GM23338 (cell line): ENCODE measurements at regions not wholly inside any gene's neighbourhood (a gene's known extent, or its start where the extent isn't known, plus 50 kb on each side); places are given as distances from the start of the nearest gene placed in this dataset.

Experiments used
- ATAC-seq: fragments of 200-7000 bp; cut with Tn5 transposase; 3 replicates; pipeline ENCODE4 v1.9.1; 2020
- DNase-seq: peaks from one replicate; pipeline ENCODE4 v3.0.0-alpha.2; 2015; ENCODE audit warnings: low spot score
- H2AFZ ChIP-seq: fragments of 200-600 bp; sonication (generic); 2 replicates; pipeline ENCODE4 v1.8.0; 2016; ENCODE audit warnings: antibody characterized with exemption, mild to moderate bottlenecking, moderate library complexity
- H3F3A ChIP-seq: fragments of 200-600 bp; sonication (generic); replicated peaks from 2 replicates; pipeline ENCODE4 v1.8.0; 2017; ENCODE audit warnings: antibody characterized with exemption, mixed run types, low read depth
- H3K27ac ChIP-seq: fragments of 200-600 bp; sonication (generic); 2 replicates; pipeline ENCODE4 v1.6.1; 2016; ENCODE audit warnings: low read depth
- H3K27me3 ChIP-seq: fragments of 200-600 bp; sonication (generic); 2 replicates; pipeline ENCODE4 v1.8.0; 2016; ENCODE audit warnings: mild to moderate bottlenecking, mixed run types, moderate library complexity; ENCODE audit not compliant: insufficient read depth
- H3K36me3 ChIP-seq: fragments of 200-600 bp; sonication (generic); 2 replicates; pipeline ENCODE4 v1.8.0; 2016; ENCODE audit warnings: mild to moderate bottlenecking; ENCODE audit not compliant: insufficient read depth
- H3K4me1 ChIP-seq: fragments of 200-600 bp; sonication (generic); 2 replicates; pipeline ENCODE4 v1.8.0; 2016; ENCODE audit warnings: mild to moderate bottlenecking, moderate library complexity; ENCODE audit not compliant: insufficient read depth
- H3K4me2 ChIP-seq: fragments of 200-600 bp; sonication (generic); 2 replicates; pipeline ENCODE4 v1.7.1; 2017; ENCODE audit warnings: mixed run types
- H3K4me3 ChIP-seq: fragments of 200-600 bp; sonication (generic); 2 replicates; pipeline ENCODE4 v1.6.1; 2016; ENCODE audit warnings: mixed run types
- H3K79me2 ChIP-seq: fragments of 200-600 bp; sonication (generic); replicated peaks from 2 replicates; pipeline ENCODE4 v1.8.0; 2017; ENCODE audit warnings: mild to moderate bottlenecking; ENCODE audit not compliant: insufficient read depth
- H3K9me2 ChIP-seq: fragments of 200-600 bp; sonication (generic); 2 replicates; pipeline ENCODE4 v1.8.0; 2017; ENCODE audit not compliant: insufficient read depth
- H4K20me1 ChIP-seq: fragments of 200-600 bp; sonication (generic); replicated peaks from 2 replicates; pipeline ENCODE4 v1.8.0; 2017; ENCODE audit warnings: mild to moderate bottlenecking; ENCODE audit not compliant: insufficient read depth
- H3K27ac Mint-ChIP-seq: 2 replicates; pipeline ENCODE4 v1.8.0; 2020; ENCODE audit warnings: inconsistent platforms, mild to moderate bottlenecking, moderate library complexity, mixed read lengths
- H3K27me3 Mint-ChIP-seq: 3 replicates; pipeline ENCODE4 v1.8.0; 2022; ENCODE audit warnings: low read depth, mild to moderate bottlenecking, moderate library complexity, mixed read lengths, inconsistent platforms; ENCODE audit not compliant: insufficient read depth, poor library complexity
- H3K36me3 Mint-ChIP-seq: 3 replicates; pipeline ENCODE4 v1.8.0; 2021; ENCODE audit warnings: low read depth, mild to moderate bottlenecking, inconsistent platforms, moderate library complexity, mixed read lengths
- H3K4me1 Mint-ChIP-seq: 3 replicates; pipeline ENCODE4 v1.8.0; 2020; ENCODE audit warnings: mild to moderate bottlenecking, inconsistent platforms, mixed read lengths
- H3K4me3 Mint-ChIP-seq: 3 replicates; pipeline ENCODE4 v1.8.0; 2021; ENCODE audit warnings: moderate library complexity, mild to moderate bottlenecking, inconsistent platforms, mixed read lengths
- H3K9me3 Mint-ChIP-seq: 3 replicates; pipeline ENCODE4 v1.8.0; 2020; ENCODE audit warnings: moderate library complexity, mild to moderate bottlenecking, inconsistent platforms, mixed read lengths
- CREB1 ChIP-seq: fragments of 250-450 bp; sonication (Bioruptor Pico); IDR thresholded peaks from 2 replicates; pipeline ENCODE4 v1.5.0; 2020; ENCODE audit warnings: low read depth, mild to moderate bottlenecking, moderate library complexity
- EZH2 ChIP-seq: fragments of 200-600 bp; sonication (generic); IDR thresholded peaks from one replicate; pipeline ENCODE4 v1.8.0; 2017; ENCODE audit warnings: antibody characterized with exemption, mild to moderate bottlenecking, low read depth; ENCODE audit not compliant: unreplicated experiment
- EZH2phosphoT487 ChIP-seq: fragments of 200-600 bp; sonication (generic); IDR thresholded peaks from one replicate; pipeline ENCODE4 v1.8.1; 2018; ENCODE audit warnings: antibody characterized with exemption; ENCODE audit not compliant: unreplicated experiment
- POLR2AphosphoS5 ChIP-seq: IDR thresholded peaks from 2 replicates; pipeline ENCODE4 v1.6.1; 2016; ENCODE audit warnings: antibody characterized with exemption, low read depth
- TF ChIP-seq, protein P1 (sequence below): IDR thresholded peaks from 2 replicates; pipeline ENCODE4 v1.6.1; 2016; ENCODE audit warnings: antibody characterized with exemption
- TF ChIP-seq, protein P2 (sequence below): IDR thresholded peaks from one replicate; pipeline ENCODE4 v1.6.1; 2018; ENCODE audit warnings: antibody characterized with exemption; ENCODE audit not compliant: unreplicated experiment
- TF ChIP-seq, protein P3 (sequence below): fragments of 250-450 bp; sonication (Bioruptor Pico); IDR thresholded peaks from 2 replicates; pipeline ENCODE4 v1.5.0; 2020; ENCODE audit warnings: mild to moderate bottlenecking, moderate library complexity

DNA sequence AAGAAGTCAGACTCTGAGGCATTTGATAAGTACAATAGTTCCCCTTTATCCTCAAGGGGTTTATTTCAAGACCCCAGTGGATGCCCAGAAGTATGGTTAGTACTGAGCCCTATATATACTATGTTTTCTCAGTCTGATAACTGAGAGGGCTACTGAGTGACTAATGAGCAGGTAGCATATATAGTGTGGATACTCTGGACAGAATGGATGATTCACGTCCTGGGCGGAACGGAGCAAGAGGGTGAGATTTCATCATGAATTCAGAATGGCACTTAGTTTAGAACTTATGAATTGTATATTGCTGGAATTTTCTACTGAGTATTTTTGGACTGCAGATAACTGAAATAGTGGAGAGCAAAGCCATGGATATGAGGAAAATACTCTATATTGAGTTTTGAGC is 457.6 kb downstream of the PLK2 start (continued):
- TF ChIP-seq, protein P1, sequence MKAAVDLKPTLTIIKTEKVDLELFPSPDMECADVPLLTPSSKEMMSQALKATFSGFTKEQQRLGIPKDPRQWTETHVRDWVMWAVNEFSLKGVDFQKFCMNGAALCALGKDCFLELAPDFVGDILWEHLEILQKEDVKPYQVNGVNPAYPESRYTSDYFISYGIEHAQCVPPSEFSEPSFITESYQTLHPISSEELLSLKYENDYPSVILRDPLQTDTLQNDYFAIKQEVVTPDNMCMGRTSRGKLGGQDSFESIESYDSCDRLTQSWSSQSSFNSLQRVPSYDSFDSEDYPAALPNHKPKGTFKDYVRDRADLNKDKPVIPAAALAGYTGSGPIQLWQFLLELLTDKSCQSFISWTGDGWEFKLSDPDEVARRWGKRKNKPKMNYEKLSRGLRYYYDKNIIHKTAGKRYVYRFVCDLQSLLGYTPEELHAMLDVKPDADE = no peak
- TF ChIP-seq EZH2 (no peak), CREB1 (CRISPR knock-in tag) (no peak), EZH2phosphoT487 (no peak)
- TF ChIP-seq, protein P2, sequence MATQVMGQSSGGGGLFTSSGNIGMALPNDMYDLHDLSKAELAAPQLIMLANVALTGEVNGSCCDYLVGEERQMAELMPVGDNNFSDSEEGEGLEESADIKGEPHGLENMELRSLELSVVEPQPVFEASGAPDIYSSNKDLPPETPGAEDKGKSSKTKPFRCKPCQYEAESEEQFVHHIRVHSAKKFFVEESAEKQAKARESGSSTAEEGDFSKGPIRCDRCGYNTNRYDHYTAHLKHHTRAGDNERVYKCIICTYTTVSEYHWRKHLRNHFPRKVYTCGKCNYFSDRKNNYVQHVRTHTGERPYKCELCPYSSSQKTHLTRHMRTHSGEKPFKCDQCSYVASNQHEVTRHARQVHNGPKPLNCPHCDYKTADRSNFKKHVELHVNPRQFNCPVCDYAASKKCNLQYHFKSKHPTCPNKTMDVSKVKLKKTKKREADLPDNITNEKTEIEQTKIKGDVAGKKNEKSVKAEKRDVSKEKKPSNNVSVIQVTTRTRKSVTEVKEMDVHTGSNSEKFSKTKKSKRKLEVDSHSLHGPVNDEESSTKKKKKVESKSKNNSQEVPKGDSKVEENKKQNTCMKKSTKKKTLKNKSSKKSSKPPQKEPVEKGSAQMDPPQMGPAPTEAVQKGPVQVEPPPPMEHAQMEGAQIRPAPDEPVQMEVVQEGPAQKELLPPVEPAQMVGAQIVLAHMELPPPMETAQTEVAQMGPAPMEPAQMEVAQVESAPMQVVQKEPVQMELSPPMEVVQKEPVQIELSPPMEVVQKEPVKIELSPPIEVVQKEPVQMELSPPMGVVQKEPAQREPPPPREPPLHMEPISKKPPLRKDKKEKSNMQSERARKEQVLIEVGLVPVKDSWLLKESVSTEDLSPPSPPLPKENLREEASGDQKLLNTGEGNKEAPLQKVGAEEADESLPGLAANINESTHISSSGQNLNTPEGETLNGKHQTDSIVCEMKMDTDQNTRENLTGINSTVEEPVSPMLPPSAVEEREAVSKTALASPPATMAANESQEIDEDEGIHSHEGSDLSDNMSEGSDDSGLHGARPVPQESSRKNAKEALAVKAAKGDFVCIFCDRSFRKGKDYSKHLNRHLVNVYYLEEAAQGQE = no peak

DNA sequence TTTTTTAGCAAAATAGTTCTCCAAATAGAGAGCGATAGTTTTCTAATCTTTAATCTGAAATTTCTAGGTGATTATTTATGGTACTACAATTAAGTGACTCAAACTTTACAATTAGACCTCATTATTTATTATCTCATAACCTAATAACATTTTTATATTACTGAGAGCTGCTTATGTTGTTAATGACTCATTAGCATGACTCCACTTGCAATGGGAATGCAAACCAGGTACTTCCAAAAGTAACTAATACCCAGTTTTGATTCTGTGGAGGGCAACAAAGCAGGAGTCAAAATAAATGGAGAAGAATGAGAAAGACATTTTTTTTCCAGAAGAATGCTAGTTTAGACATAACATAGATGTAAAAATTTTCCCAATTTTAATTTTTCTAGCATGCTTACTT is 466.0 kb downstream of the PLK2 start:
- no peak overlapping the region for H3K4me2 ChIP-seq
- TF ChIP-seq POLR2AphosphoS5 = no peak
- H3K4me3 Mint-ChIP-seq = no peak overlapping the region
- no peak overlapping the region for H2AFZ ChIP-seq
- no peaks in the 10 kb centered on the region for H3K27me3 Mint-ChIP-seq
- no peaks in the 10 kb centered on the region for H3K79me2 ChIP-seq
- ATAC-seq = no peak
- H3F3A ChIP-seq = no peaks in the 10 kb centered on the region
- no peaks in the 10 kb centered on the region for H3K4me1 ChIP-seq
- H3K9me2 ChIP-seq = no peaks in the 10 kb centered on the region
- H3K4me1 Mint-ChIP-seq = no peaks in the 10 kb centered on the region
- no peaks in the 10 kb centered on the region for H3K27me3 ChIP-seq
- H3K27ac Mint-ChIP-seq = no peak overlapping the region
- H3K36me3 ChIP-seq = no peaks in the 10 kb centered on the region
- no peak for DNase-seq
- no peak overlapping the region for H3K4me3 ChIP-seq
- H3K9me3 Mint-ChIP-seq = no peaks in the 10 kb centered on the region
- no peaks in the 10 kb centered on the region for H3K36me3 Mint-ChIP-seq
- H3K27ac ChIP-seq = no peak overlapping the region
- H4K20me1 ChIP-seq = no peaks in the 10 kb centered on the region

DNA sequence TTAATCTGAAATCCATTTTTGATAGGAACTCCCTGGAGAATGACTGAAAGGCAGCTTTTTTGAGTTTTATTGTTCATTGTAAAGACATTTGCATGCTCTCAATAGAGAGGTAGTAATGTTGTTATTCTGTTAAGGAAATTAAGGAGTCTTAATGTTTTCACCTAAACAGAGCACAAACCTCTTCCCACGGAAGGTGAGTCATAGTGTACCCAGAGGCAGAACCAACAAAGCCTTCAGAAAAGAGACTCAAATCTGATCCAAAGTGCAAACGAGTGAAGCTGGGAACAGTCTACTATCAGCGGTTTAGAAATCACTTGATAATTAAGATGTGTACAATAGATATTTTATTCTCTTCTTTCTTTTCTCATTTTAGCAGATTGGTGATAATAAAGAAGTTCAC is 470.5 kb downstream of the PLK2 start:
- no peak for DNase-seq
- no peak for ATAC-seq
- no peak overlapping the region for H3K4me3 ChIP-seq
- Mint-ChIP-seq H3K27me3 (no peaks in the 10 kb centered on the region), H3K27ac (no peak overlapping the region), H3K4me1 (no peaks in the 10 kb centered on the region; the same call in 2 of the 3 replicates), H3K9me3 (no peaks in the 10 kb centered on the region), H3K4me3 (no peak overlapping the region), H3K36me3 (no peaks in the 10 kb centered on the region)
- no peaks in the 10 kb centered on the region for H3K36me3 ChIP-seq
- no peak overlapping the region for H3K4me2 ChIP-seq
- H4K20me1 ChIP-seq = no peaks in the 10 kb centered on the region
- no peaks in the 10 kb centered on the region for H3K4me1 ChIP-seq
- H3K27ac ChIP-seq = no peak overlapping the region
- no peak overlapping the region for H2AFZ ChIP-seq
- no peaks in the 10 kb centered on the region for H3K9me2 ChIP-seq
- no peaks in the 10 kb centered on the region for H3K79me2 ChIP-seq
- no peaks in the 10 kb centered on the region for H3K27me3 ChIP-seq
- no peaks in the 10 kb centered on the region for H3F3A ChIP-seq
- TF ChIP-seq CREB1 (CRISPR knock-in tag) = no peak
- TF ChIP-seq, protein P3, sequence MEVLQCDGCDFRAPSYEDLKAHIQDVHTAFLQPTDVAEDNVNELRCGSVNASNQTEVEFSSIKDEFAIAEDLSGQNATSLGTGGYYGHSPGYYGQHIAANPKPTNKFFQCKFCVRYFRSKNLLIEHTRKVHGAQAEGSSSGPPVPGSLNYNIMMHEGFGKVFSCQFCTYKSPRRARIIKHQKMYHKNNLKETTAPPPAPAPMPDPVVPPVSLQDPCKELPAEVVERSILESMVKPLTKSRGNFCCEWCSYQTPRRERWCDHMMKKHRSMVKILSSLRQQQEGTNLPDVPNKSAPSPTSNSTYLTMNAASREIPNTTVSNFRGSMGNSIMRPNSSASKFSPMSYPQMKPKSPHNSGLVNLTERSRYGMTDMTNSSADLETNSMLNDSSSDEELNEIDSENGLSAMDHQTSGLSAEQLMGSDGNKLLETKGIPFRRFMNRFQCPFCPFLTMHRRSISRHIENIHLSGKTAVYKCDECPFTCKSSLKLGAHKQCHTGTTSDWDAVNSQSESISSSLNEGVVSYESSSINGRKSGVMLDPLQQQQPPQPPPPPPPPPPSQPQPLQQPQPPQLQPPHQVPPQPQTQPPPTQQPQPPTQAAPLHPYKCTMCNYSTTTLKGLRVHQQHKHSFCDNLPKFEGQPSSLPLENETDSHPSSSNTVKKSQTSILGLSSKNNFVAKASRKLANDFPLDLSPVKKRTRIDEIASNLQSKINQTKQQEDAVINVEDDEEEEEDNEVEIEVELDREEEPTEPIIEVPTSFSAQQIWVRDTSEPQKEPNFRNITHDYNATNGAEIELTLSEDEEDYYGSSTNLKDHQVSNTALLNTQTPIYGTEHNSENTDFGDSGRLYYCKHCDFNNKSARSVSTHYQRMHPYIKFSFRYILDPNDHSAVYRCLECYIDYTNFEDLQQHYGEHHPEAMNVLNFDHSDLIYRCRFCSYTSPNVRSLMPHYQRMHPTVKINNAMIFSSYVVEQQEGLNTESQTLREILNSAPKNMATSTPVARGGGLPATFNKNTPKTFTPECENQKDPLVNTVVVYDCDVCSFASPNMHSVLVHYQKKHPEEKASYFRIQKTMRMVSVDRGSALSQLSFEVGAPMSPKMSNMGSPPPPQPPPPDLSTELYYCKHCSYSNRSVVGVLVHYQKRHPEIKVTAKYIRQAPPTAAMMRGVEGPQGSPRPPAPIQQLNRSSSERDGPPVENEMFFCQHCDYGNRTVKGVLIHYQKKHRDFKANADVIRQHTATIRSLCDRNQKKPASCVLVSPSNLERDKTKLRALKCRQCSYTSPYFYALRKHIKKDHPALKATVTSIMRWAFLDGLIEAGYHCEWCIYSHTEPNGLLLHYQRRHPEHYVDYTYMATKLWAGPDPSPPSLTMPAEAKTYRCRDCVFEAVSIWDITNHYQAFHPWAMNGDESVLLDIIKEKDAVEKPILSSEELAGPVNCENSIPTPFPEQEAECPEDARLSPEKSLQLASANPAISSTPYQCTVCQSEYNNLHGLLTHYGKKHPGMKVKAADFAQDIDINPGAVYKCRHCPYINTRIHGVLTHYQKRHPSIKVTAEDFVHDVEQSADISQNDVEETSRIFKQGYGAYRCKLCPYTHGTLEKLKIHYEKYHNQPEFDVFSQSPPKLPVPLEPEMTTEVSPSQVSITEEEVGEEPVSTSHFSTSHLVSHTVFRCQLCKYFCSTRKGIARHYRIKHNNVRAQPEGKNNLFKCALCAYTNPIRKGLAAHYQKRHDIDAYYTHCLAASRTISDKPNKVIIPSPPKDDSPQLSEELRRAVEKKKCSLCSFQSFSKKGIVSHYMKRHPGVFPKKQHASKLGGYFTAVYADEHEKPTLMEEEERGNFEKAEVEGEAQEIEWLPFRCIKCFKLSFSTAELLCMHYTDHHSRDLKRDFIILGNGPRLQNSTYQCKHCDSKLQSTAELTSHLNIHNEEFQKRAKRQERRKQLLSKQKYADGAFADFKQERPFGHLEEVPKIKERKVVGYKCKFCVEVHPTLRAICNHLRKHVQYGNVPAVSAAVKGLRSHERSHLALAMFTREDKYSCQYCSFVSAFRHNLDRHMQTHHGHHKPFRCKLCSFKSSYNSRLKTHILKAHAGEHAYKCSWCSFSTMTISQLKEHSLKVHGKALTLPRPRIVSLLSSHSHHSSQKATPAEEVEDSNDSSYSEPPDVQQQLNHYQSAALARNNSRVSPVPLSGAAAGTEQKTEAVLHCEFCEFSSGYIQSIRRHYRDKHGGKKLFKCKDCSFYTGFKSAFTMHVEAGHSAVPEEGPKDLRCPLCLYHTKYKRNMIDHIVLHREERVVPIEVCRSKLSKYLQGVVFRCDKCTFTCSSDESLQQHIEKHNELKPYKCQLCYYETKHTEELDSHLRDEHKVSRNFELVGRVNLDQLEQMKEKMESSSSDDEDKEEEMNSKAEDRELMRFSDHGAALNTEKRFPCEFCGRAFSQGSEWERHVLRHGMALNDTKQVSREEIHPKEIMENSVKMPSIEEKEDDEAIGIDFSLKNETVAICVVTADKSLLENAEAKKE = no peak
